GM19463 (cell line): ENCODE measurements at regions not wholly inside any gene's neighbourhood (a gene's known extent, or its start where the extent isn't known, plus 50 kb on each side); places are given as distances from the start of the nearest gene placed in this dataset.
"Not testable (repeated sequence)": the region's sequence is repeated elsewhere in the genome, so short reads cannot be mapped to it uniquely, and the experiment has no call there.

Experiments
- ATAC-seq: cut with Tn5 transposase; IDR thresholded peaks from one replicate; pipeline ENCODE4 v1.9.1; 2021; ENCODE audit warnings: mild to moderate bottlenecking, moderate library complexity; ENCODE audit not compliant: unreplicated experiment

- ATAC-seq, result no peak
Observed at GRCh38 chr1:111063595-111063994, 76.3 kb downstream of the DRAM2 start.

DNA sequence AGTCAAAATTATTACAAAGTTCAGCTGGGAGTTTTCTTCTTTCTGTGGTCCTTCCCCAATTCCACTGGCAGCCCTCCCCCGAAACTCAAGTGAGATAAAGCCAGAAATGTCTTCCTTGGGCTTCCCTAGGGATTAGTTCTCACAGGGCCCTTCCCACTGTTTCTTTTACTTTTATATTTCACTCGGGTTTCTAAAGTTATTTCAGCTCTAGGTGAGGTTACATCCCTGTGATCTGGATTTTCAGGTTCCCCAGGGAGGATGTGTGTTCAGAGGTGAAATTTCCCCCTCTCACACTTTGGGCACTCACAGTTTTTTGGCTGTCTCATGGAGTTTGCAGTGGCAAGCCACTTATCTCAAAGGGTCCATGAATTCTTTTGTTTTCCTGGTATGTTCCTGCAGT lies 77.3 kb downstream of the DRAM2 start:
- ATAC-seq, result no peak

GRCh38 chr1:111062081-111062480 lies 77.8 kb downstream of the DRAM2 start:
- no peak for ATAC-seq

GRCh38 chr1:111054656-111055055 lies 85.2 kb downstream of the DRAM2 start:
- ATAC-seq, result no peak

DNA sequence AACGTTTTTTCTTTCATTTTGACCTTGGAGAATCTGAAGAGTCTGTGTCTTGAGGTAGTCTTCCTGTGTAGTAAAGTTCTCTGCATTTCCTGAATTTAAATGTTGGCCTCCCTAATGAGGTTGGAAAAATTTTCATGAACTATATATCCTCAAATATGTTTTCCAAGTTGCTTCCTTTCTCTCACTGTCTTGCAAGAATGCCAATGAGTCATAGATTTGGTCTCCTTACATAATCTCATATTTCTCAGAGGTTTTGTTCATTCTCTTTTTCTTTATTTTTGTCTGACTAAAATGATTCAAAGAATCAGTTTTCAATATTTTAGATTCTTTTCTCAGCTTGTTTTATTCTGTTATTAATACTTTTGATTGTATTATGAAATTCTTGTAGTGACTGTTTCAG lies 87.6 kb downstream of the DRAM2 start:
- ATAC-seq, result no peak

DNA sequence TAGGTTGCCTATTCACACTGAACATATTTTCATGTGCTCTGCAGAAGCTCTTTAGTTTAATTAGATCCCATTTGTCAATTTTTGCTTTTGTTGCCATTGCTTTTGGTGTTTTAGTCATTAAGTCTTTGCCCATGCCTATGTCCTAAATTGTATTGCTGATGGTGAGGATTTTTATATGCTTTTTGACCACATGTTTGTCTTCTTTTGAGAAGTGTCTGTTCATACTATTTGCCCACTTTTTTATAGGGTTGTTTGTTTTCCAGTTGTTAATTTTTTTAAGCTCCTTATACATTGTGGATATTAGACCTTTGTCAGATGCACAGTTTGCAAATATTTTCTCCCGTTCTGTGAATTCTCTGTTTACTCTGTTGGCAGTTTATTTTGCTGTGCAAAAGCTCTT lies 84.5 kb upstream of the LRIF1 start:
- not testable (repeated sequence) for ATAC-seq

GRCh38 chr1:111045033-111045722 lies 81.5 kb upstream of the LRIF1 start:
- no peak for ATAC-seq

GRCh38 chr1:111032295-111032897 lies 68.7 kb upstream of the LRIF1 start:
- no peak for ATAC-seq

GRCh38 chr1:111030590-111030989 lies 66.9 kb upstream of the LRIF1 start:
- ATAC-seq, result peak; percentile 60

- ATAC-seq, result no peak
Observed at GRCh38 chr1:111025109-111025508, 61.4 kb upstream of the LRIF1 start.

GRCh38 chr1:111015222-111015621 lies 51.5 kb upstream of the LRIF1 start:
- no peak for ATAC-seq
